ENCODE measurements at regions not wholly inside any gene's neighbourhood (a gene's known extent, or its start where the extent isn't known, plus 50 kb on each side); places are given as distances from the start of the nearest gene placed in this dataset.

DNA sequence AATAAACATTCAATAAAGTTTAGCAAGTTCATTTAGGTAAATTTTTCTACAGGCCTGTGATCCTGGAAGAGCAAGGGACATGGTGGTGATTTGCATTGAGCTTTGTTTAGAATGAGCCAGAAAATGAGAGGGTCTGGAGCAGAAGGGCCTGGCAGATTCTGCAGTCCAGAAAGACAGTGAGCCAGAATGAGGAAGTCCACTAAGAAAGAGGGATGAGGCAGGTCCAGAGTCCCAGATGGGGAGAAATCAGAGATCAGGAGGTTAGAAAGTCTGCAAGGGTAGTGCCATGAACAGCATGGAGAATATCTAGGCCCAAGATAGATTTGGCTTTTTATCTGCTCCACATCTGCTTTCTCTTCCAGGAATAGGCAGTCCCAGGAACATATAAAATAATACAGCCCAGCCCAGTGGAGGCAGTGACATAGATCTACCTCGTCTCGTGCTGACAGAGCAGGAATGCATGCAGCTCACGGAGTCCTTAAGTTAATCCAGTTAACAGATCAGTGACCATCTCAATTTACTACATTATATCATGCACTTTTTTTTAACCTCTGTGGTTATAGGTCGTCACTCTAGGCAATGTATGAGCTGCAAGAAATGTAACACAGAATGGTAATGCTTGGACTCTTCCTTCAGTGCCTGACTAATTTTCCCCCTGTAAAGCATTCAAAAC lies 429.0 kb downstream of the SUCLG1 start:
- Histone ChIP-seq H3K9me3 (ENCODE audit: control insufficient read depth, insufficient read depth, low read depth, low read length) (no peaks in the 10 kb centered on the region), H3K4me1 (ENCODE audit: control insufficient read depth, insufficient read depth, low read length) (no peaks in the 10 kb centered on the region), H3K36me3 (ENCODE audit: control insufficient read depth, insufficient read depth, low read length) (no peaks in the 10 kb centered on the region), H3K27ac (ENCODE audit: low read length) (no peak overlapping the region), H3K4me3 (ENCODE audit: low read depth in 2 of 2, low read length in 2 of 2) (no peak overlapping the region), H3K27me3 (ENCODE audit: control insufficient read depth, insufficient read depth, low read length) (no peaks in the 10 kb centered on the region)
- intact Hi-C loops (cut with micrococcal nuclease; ENCODE audit: unreplicated experiment) = no loop called here
- no TSS peak for BruUV-seq (replicated peaks)
- DNase-seq (ENCODE audit: low read depth, low spot score) (no peak), ATAC-seq (no peak)
- TF ChIP-seq POLR2AphosphoS5 (IDR thresholded peaks at IDR 0.05; ENCODE audit: low read depth, low read length) = no peak
- no peak for TF ChIP-seq TCF7L2 (IDR thresholded peaks at IDR 0.05; ENCODE audit: low read depth, low read length)
- TF ChIP-seq, protein P1, sequence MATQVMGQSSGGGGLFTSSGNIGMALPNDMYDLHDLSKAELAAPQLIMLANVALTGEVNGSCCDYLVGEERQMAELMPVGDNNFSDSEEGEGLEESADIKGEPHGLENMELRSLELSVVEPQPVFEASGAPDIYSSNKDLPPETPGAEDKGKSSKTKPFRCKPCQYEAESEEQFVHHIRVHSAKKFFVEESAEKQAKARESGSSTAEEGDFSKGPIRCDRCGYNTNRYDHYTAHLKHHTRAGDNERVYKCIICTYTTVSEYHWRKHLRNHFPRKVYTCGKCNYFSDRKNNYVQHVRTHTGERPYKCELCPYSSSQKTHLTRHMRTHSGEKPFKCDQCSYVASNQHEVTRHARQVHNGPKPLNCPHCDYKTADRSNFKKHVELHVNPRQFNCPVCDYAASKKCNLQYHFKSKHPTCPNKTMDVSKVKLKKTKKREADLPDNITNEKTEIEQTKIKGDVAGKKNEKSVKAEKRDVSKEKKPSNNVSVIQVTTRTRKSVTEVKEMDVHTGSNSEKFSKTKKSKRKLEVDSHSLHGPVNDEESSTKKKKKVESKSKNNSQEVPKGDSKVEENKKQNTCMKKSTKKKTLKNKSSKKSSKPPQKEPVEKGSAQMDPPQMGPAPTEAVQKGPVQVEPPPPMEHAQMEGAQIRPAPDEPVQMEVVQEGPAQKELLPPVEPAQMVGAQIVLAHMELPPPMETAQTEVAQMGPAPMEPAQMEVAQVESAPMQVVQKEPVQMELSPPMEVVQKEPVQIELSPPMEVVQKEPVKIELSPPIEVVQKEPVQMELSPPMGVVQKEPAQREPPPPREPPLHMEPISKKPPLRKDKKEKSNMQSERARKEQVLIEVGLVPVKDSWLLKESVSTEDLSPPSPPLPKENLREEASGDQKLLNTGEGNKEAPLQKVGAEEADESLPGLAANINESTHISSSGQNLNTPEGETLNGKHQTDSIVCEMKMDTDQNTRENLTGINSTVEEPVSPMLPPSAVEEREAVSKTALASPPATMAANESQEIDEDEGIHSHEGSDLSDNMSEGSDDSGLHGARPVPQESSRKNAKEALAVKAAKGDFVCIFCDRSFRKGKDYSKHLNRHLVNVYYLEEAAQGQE (IDR thresholded peaks at IDR 0.05; ENCODE audit: insufficient read depth in 1 of 2, low read depth in 2 of 2, low read length in 1 of 2) = no peak
- TF ChIP-seq, protein P2, sequence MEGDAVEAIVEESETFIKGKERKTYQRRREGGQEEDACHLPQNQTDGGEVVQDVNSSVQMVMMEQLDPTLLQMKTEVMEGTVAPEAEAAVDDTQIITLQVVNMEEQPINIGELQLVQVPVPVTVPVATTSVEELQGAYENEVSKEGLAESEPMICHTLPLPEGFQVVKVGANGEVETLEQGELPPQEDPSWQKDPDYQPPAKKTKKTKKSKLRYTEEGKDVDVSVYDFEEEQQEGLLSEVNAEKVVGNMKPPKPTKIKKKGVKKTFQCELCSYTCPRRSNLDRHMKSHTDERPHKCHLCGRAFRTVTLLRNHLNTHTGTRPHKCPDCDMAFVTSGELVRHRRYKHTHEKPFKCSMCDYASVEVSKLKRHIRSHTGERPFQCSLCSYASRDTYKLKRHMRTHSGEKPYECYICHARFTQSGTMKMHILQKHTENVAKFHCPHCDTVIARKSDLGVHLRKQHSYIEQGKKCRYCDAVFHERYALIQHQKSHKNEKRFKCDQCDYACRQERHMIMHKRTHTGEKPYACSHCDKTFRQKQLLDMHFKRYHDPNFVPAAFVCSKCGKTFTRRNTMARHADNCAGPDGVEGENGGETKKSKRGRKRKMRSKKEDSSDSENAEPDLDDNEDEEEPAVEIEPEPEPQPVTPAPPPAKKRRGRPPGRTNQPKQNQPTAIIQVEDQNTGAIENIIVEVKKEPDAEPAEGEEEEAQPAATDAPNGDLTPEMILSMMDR (IDR thresholded peaks at IDR 0.05) = no peak
- no peak for TF ChIP-seq SIN3A (IDR thresholded peaks at IDR 0.05; ENCODE audit: borderline replicate concordance, insufficient read depth, low read depth, low read length)
- ChIA-PET CTCF (no interaction called here), POLR2A (no interaction called here)
- in situ Hi-C loops (cut with HindIII; ENCODE audit: low pct_unique_long_range_greater_than_20kb, low sequenced_read_pairs) = no loop called here

DNA sequence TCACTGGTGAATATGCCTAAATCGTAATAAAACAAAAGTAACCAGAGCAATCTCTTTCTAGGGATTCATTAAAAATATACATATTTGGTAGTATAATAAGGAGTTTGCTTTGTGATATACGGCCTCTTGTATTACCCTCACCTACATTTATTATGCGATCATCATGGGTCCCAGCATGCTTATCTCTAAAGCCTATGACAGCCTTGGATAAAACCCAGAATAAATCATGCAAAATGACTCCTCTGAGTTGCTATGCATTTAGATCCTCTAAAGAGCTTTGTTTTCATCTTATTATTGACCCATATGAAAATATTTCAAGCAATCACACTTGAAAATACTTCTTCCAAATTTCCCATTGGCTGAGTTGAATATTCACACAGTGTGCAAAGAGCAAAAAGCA lies 432.3 kb downstream of the SUCLG1 start:
- BruUV-seq (replicated peaks) = no TSS peak
- DNase-seq (ENCODE audit: low read depth, low spot score) = no peak
- no peaks in the 10 kb centered on the region; the same call in 1 of the 2 replicates for H3K4me1 ChIP-seq (ENCODE audit: control insufficient read depth, insufficient read depth, low read length)
- no peaks in the 10 kb centered on the region for H3K9me3 ChIP-seq (ENCODE audit: control insufficient read depth, insufficient read depth, low read depth, low read length)
- H3K27ac ChIP-seq (ENCODE audit: low read length) = no peak overlapping the region
- H3K36me3 ChIP-seq (ENCODE audit: control insufficient read depth, insufficient read depth, low read length) = no peaks in the 10 kb centered on the region
- TF ChIP-seq, protein P1 (IDR thresholded peaks at IDR 0.05; ENCODE audit: insufficient read depth in 1 of 2, low read depth in 2 of 2, low read length in 1 of 2) = no peak
- TF ChIP-seq TCF7L2 (IDR thresholded peaks at IDR 0.05; ENCODE audit: low read depth, low read length) = no peak
- TF ChIP-seq POLR2AphosphoS5 (IDR thresholded peaks at IDR 0.05; ENCODE audit: low read depth, low read length) = no peak
- TF ChIP-seq, protein P2 (IDR thresholded peaks at IDR 0.05) = no peak
- no peak for TF ChIP-seq SIN3A (IDR thresholded peaks at IDR 0.05; ENCODE audit: borderline replicate concordance, insufficient read depth, low read depth, low read length)
- ChIA-PET POLR2A (no interaction called here), CTCF (no interaction called here)
- no peak for ATAC-seq
- in situ Hi-C loops (cut with HindIII; ENCODE audit: low pct_unique_long_range_greater_than_20kb, low sequenced_read_pairs) (no loop called here), intact Hi-C loops (cut with micrococcal nuclease; ENCODE audit: unreplicated experiment) (no loop called here)
- H3K4me3 ChIP-seq (ENCODE audit: low read depth in 2 of 2, low read length in 2 of 2) = no peak overlapping the region
- no peaks in the 10 kb centered on the region for H3K27me3 ChIP-seq (ENCODE audit: control insufficient read depth, insufficient read depth, low read length)

All from Panc1 (cell line).